ENCODE measurements at regions not wholly inside any gene's neighbourhood (a gene's known extent, or its start where the extent isn't known, plus 50 kb on each side); places are given as distances from the start of the nearest gene placed in this dataset.

GRCh38 chr18:55713707-55714106, 125.7 kb upstream of the TCF4 start:
- Histone ChIP-seq H3K36me3 (ENCODE audit: control insufficient read depth, insufficient read depth, low read length) (no peaks in the 10 kb centered on the region), H3K4me2 (ENCODE audit: extremely low read depth, insufficient read depth, low read length) (no peak overlapping the region), H3K27ac (ENCODE audit: insufficient read depth, low read length) (no peak overlapping the region), H3K4me3 (replicated peaks in 1 of 4; ENCODE audit: control extremely low read depth in 1 of 4, insufficient read depth in 1 of 4, low read depth in 3 of 4, low read length in 4 of 4) (no peak overlapping the region), H2AFZ (ENCODE audit: low read length) (no peak overlapping the region), H3K9ac (ENCODE audit: insufficient read depth, low read length) (no peak overlapping the region), H4K20me1 (ENCODE audit: control insufficient read depth, extremely low read depth, insufficient read depth, low read length) (no peaks in the 10 kb centered on the region), H3K79me2 (ENCODE audit: control insufficient read depth, insufficient read depth, low read length) (no peaks in the 10 kb centered on the region), H3K9me3 (ENCODE audit: control insufficient read depth, insufficient read depth, low read depth, low read length) (no peaks in the 10 kb centered on the region), H3K4me1 (ENCODE audit: control insufficient read depth, extremely low read depth, insufficient read depth, low read length) (no peaks in the 10 kb centered on the region), H3K27me3 (ENCODE audit: control insufficient read depth, insufficient read depth, low read length) (no peaks in the 10 kb centered on the region)
- DNase-seq (ENCODE audit: low read depth in 2 of 2), result no peak
- TF ChIP-seq EZH2 (IDR thresholded peaks at IDR 0.05; ENCODE audit: low read length, missing control alignments) (no peak), CTCF (conservative IDR thresholded peaks at IDR 0.05 in 1 of 2, IDR thresholded peaks at IDR 0.05 in 1 of 2; ENCODE audit: low read depth in 1 of 2, low read length in 2 of 2) (no peak)

GRCh38 chr18:55706898-55707297, 118.9 kb upstream of the TCF4 start:
- Histone ChIP-seq H3K4me1 (ENCODE audit: control insufficient read depth, extremely low read depth, insufficient read depth, low read length) (no peaks in the 10 kb centered on the region), H3K9me3 (ENCODE audit: control insufficient read depth, insufficient read depth, low read depth, low read length) (no peaks in the 10 kb centered on the region), H3K9ac (ENCODE audit: insufficient read depth, low read length) (no peak overlapping the region), H3K27me3 (ENCODE audit: control insufficient read depth, insufficient read depth, low read length) (no peaks in the 10 kb centered on the region), H3K4me3 (replicated peaks in 1 of 4; ENCODE audit: control extremely low read depth in 1 of 4, insufficient read depth in 1 of 4, low read depth in 3 of 4, low read length in 4 of 4) (no peak overlapping the region), H3K27ac (ENCODE audit: insufficient read depth, low read length) (no peak overlapping the region), H2AFZ (ENCODE audit: low read length) (no peak overlapping the region), H4K20me1 (ENCODE audit: control insufficient read depth, extremely low read depth, insufficient read depth, low read length) (no peaks in the 10 kb centered on the region), H3K36me3 (ENCODE audit: control insufficient read depth, insufficient read depth, low read length) (no peaks in the 10 kb centered on the region), H3K79me2 (ENCODE audit: control insufficient read depth, insufficient read depth, low read length) (no peaks in the 10 kb centered on the region), H3K4me2 (ENCODE audit: extremely low read depth, insufficient read depth, low read length) (no peak overlapping the region)
- TF ChIP-seq CTCF (conservative IDR thresholded peaks at IDR 0.05 in 1 of 2, IDR thresholded peaks at IDR 0.05 in 1 of 2; ENCODE audit: low read depth in 1 of 2, low read length in 2 of 2) (no peak), EZH2 (IDR thresholded peaks at IDR 0.05; ENCODE audit: low read length, missing control alignments) (no peak)
- peak; percentile 29 to 86 for DNase-seq (ENCODE audit: low read depth in 2 of 2)

DNA sequence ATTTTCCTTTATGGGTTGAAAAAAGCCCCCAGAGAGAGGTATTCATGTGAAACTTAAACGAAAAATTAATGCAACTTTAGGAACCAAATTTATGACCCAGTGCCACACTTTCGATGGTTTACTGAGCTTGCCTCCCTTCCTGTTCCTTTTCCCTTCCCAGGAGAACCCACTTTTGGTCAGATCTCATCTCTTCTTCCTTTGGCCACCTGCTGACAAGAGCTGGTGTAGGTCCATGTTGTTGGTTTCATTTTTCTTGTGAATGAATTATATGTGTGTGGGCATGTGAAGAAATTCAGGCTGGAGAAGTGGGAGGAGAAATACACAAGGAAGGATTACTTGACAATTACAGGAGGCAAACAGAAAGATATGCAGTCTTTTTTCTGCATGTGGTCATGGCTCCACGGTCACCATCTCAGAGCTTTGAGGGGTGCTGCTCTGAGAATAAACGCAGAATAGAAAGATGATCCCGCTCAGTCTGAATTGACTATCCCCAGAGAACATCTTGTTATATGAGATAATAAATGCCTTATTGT, 111.3 kb upstream of the TCF4 start:
- DNase-seq (ENCODE audit: low read depth in 2 of 2), result no peak
- TF ChIP-seq EZH2 (IDR thresholded peaks at IDR 0.05; ENCODE audit: low read length, missing control alignments), result no peak
- no peak for TF ChIP-seq CTCF (conservative IDR thresholded peaks at IDR 0.05 in 1 of 2, IDR thresholded peaks at IDR 0.05 in 1 of 2; ENCODE audit: low read depth in 1 of 2, low read length in 2 of 2)
- Histone ChIP-seq H3K79me2 (ENCODE audit: control insufficient read depth, insufficient read depth, low read length) (no peaks in the 10 kb centered on the region), H3K4me3 (replicated peaks in 1 of 4; ENCODE audit: control extremely low read depth in 1 of 4, insufficient read depth in 1 of 4, low read depth in 3 of 4, low read length in 4 of 4) (no peak overlapping the region), H3K9me3 (ENCODE audit: control insufficient read depth, insufficient read depth, low read depth, low read length) (no peaks in the 10 kb centered on the region), H3K9ac (ENCODE audit: insufficient read depth, low read length) (no peak overlapping the region), H3K27ac (ENCODE audit: insufficient read depth, low read length) (no peak overlapping the region), H3K36me3 (ENCODE audit: control insufficient read depth, insufficient read depth, low read length) (no peaks in the 10 kb centered on the region), H3K4me1 (ENCODE audit: control insufficient read depth, extremely low read depth, insufficient read depth, low read length) (no peaks in the 10 kb centered on the region), H4K20me1 (ENCODE audit: control insufficient read depth, extremely low read depth, insufficient read depth, low read length) (no peaks in the 10 kb centered on the region), H3K27me3 (ENCODE audit: control insufficient read depth, insufficient read depth, low read length) (no peaks in the 10 kb centered on the region), H2AFZ (ENCODE audit: low read length) (no peak overlapping the region), H3K4me2 (ENCODE audit: extremely low read depth, insufficient read depth, low read length) (no peak overlapping the region)

All from fibroblast of lung (primary cell).